Stomach (tissue), 8 donors: ENCODE measurements at regions not wholly inside any gene's neighbourhood (a gene's known extent, or its start where the extent isn't known, plus 50 kb on each side); places are given as distances from the start of the nearest gene placed in this dataset.

ENCODE experiments used
- DNase-seq, 2 donors: peaks; one replicate each; pipeline versions ENCODE4 v3.0.0 to v3.0.0-alpha.2; 2013 to 2019
- H3K27ac ChIP-seq, 5 donors: fragments of 200-600 bp in 4 of 5; sonication (generic) in 4 of 5; one replicate each; pipeline ENCODE4 v1.5.1; 2013 to 2019; ENCODE audit warnings: mild to moderate bottlenecking in 1 of 5, moderate library complexity in 1 of 5
- H3K27me3 ChIP-seq, 3 donors: fragments of 200-600 bp; sonication (generic); one replicate each; pipeline ENCODE4 v1.5.1; 2017 to 2019; ENCODE audit warnings: mixed run types in 1 of 3
- H3K36me3 ChIP-seq, 4 donors: fragments of 200-600 bp; sonication (generic); 1 replicate in 3 of 4; 2 replicates in 1 of 4; pipeline ENCODE4 v1.5.1; 2016 to 2019
- H3K4me1 ChIP-seq, 4 donors: fragments of 200-600 bp; sonication (generic); one replicate each; pipeline ENCODE4 v1.5.1; 2016 to 2019
- H3K4me3 ChIP-seq, 4 donors: fragments of 200-600 bp; sonication (generic) in 3 of 4; one replicate each; pipeline ENCODE4 v1.5.1; 2016 to 2019; ENCODE audit warnings: mild to moderate bottlenecking in 1 of 4
- H3K9me3 ChIP-seq, 4 donors: fragments of 200-600 bp; sonication (generic); one replicate each; pipeline ENCODE4 v1.5.1; 2016 to 2019
- EP300 ChIP-seq: sonication (generic); formaldehyde crosslinking; IDR thresholded peaks from one replicate; pipeline ENCODE4 v1.6.1; 2017; ENCODE audit warnings: antibody characterized with exemption
- POLR2A ChIP-seq, 4 donors: fragments of 450-650 bp; IDR thresholded peaks; one replicate each; pipeline ENCODE4 v1.6.1; 2016; ENCODE audit warnings: antibody characterized with exemption in 4 of 4, control low read depth in 2 of 4, mild to moderate bottlenecking in 1 of 4, moderate library complexity in 1 of 4
- POLR2AphosphoS5 ChIP-seq, 3 donors: sonication (generic); formaldehyde crosslinking; IDR thresholded peaks; one replicate each; pipeline ENCODE4 v1.6.1; 2016; ENCODE audit warnings: antibody characterized with exemption in 3 of 3
- WGBS, 5 donors: extraction: QIAGEN DNeasy Blood & Tissue Kit in 3 of 5; methylation state at CpG; one replicate each; pipeline versions ENCODE4 v1.1.5 to v1.1.7; 2013 to 2018; 5-methylcytosine and 5-hydroxymethylcytosine counted together
- intact Hi-C: fragments of 100-400 bp; cut with DNase I; formaldehyde crosslinking; loops from one replicate; pipeline ENCODE4 v1.15.1; 2023; ENCODE audit warnings: low total_unique reads
- TF ChIP-seq, protein P1 (sequence below), 7 experiments: fragments of 450-650 bp in 4 of 7; fragments of 200-600 bp in 3 of 7; sonication (generic) in 3 of 7; IDR thresholded peaks; one replicate each; pipeline ENCODE4 v1.5.1; 2016 to 2019; ENCODE audit warnings: antibody characterized with exemption in 7 of 7, control low read depth in 2 of 7, mild to moderate bottlenecking in 1 of 7
- donor health status: healthy with polysubstance abuse.
- donor health status: Bipolar disorder and iron deficiency.
- donor health status: healthy.

DNA sequence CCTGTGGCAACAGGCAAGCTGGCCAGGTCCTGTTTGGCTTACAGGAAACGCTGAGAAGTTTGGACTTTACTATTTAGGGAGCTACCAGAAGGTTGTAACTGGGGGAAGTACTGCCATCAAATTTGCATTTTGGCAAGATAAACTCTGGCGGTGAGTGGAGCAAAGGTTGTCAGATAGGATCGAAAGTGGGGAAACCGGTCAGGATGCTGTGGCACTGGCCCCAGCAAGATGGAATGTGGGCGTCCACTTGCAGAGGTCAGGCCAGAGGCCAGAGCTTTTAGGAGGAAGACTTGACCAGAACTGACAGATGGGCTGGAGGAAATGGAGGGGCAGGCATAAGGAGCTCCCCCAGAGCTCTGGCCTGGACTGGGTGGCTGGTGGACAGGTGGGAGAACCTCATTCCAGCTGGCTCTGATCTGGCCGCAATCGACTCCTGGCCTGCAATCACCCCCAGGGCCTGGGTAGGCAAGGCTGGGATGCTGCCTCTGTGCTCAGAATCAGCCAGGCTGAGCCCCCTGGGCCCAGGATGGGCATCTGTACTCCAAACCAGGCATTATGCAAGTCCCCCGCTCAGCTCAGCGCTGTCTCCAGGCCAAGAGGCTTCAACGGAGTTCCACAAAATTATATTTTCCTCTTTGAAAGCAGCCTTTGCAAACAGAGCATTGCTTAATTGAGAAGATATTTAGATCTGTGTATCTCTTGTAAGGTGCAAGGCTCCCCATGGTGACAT is 178.3 kb upstream of the NECTIN1 start:
- intact Hi-C loops: no loop called here

DNA sequence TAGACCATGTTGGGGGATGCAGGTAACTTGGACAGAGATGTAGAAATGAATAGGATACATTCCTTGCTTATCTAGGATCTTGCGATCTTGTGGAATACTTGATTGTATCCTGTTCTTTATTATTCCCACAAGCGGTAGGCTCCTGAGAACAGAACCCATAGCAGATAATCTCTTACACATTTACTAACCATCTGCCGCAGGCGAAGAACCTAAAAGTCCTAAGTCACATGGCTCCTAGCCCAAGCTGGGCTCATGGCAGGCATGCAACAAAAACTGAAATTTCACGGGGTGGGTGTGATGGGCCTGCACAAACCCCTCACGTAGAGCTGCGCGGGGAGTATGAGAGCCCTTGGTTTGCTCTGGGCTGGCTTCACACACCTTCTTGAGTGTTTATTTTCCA is 177.4 kb upstream of the NECTIN1 start:
- Histone ChIP-seq H3K27ac (peak overlapping the region; percentile 69 to 88 (median 81)), H3K36me3 (no peaks in the 10 kb centered on the region), H3K27me3 (peaks cover 0 to 4% (median 0%) of the 10 kb centered on the region in 3 donors), H3K4me3 (peak overlapping the region in 3 of 4 donors; percentile 13 to 35 (median 20)), H3K9me3 (no peaks in the 10 kb centered on the region), H3K4me1 (peaks cover 37 to 63% (median 55%) of the 10 kb centered on the region in 4 donors)
- TF ChIP-seq, protein P1, sequence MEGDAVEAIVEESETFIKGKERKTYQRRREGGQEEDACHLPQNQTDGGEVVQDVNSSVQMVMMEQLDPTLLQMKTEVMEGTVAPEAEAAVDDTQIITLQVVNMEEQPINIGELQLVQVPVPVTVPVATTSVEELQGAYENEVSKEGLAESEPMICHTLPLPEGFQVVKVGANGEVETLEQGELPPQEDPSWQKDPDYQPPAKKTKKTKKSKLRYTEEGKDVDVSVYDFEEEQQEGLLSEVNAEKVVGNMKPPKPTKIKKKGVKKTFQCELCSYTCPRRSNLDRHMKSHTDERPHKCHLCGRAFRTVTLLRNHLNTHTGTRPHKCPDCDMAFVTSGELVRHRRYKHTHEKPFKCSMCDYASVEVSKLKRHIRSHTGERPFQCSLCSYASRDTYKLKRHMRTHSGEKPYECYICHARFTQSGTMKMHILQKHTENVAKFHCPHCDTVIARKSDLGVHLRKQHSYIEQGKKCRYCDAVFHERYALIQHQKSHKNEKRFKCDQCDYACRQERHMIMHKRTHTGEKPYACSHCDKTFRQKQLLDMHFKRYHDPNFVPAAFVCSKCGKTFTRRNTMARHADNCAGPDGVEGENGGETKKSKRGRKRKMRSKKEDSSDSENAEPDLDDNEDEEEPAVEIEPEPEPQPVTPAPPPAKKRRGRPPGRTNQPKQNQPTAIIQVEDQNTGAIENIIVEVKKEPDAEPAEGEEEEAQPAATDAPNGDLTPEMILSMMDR (IDR thresholded peaks at IDR 0.05): no peak
- TF ChIP-seq POLR2AphosphoS5 (IDR thresholded peaks at IDR 0.05): no peak
- intact Hi-C loops: no loop called here
- 40 to 77% (median 55%) methylated on average over 8 of the region's 8 CpGs for WGBS, 5 donors
- no peak for DNase-seq

More for the DNA sequence above, 178.3 kb upstream of the NECTIN1 start:
- peaks cover 0 to 4% (median 0%) of the 10 kb centered on the region in 3 donors for H3K27me3 ChIP-seq
- H3K36me3 ChIP-seq: no peaks in the 10 kb centered on the region
- H3K4me3 ChIP-seq: peak overlapping the region in 2 of 4 donors; percentile 1 to 35
- peak; percentile 90 for DNase-seq
- peak in 2 of 3 donors; percentile 69 to 88 for TF ChIP-seq POLR2AphosphoS5 (IDR thresholded peaks at IDR 0.05)
- TF ChIP-seq EP300: no peak
- peak overlapping the region; percentile 81 to 88 (median 84) for H3K27ac ChIP-seq
- peaks cover 37 to 63% (median 56%) of the 10 kb centered on the region in 4 donors for H3K4me1 ChIP-seq
- WGBS, 5 donors: 31 to 51% (median 38%) methylated on average over 10 of the region's 10 CpGs
- H3K9me3 ChIP-seq: no peaks in the 10 kb centered on the region

DNA sequence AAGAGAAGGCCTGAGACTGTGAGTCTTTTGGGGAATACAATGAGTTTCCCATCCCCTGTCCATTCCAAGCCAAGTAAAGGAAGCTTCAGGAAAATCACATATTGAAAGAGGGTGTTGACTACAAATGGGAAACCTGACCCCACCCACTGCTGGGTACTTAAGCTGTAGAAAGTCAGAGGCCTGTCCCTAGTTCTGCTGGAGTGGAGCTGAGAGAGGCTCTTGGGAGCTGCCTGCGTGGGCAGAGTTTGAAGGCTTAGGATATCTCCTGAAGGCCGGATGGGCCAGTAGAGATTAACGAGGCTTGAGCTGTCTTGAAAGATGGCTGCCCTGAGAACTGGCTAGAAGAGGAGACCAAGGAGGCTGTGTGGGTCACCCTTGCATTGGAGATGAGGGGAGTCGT is 176.2 kb upstream of the NECTIN1 start:
- intact Hi-C loops: no loop called here
- WGBS, 5 donors: 54 to 77% (median 74%) methylated on average over 4 of the region's 4 CpGs
- H3K27ac ChIP-seq: peak overlapping the region; percentile 62 to 88 (median 81)

DNA sequence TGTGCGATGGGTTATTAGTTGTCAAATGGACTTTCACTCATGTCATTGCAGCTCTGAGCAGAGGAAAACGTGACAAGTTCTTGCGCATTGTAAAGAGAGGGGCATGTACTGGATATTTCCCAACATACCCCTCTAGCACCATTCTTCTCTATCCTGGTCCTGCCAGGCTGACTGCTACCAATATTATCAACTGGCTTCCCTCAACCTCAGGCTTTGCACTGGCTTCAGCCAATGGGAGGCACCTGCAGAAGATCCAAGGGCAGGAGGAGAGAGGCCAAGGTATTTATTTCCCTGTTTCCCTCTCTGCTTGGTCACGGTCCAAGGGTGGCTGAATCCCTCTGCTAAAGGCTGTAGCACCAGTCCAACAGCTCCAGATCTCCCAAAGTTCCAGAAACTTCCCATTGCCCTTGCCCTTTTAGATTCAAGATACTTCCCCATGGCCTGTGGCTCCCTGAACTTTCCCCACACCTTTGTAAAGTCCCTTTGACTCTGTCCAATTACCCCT is 175.6 kb upstream of the NECTIN1 start:
- 76 to 84% (median 77%) methylated on average over 4 of the region's 4 CpGs for WGBS, 5 donors
- H3K4me1 ChIP-seq: peaks cover 24 to 48% (median 39%) of the 10 kb centered on the region in 4 donors
- peak overlapping the region; percentile 62 to 88 (median 81) for H3K27ac ChIP-seq
- no peaks in the 10 kb centered on the region for H3K36me3 ChIP-seq
- DNase-seq: peak in 1 of 2 donors; percentile 85
- no peaks in the 10 kb centered on the region for H3K9me3 ChIP-seq
- TF ChIP-seq, protein P1 (IDR thresholded peaks at IDR 0.05): no peak
- peak in 2 of 3 donors; percentile 32 to 64 for TF ChIP-seq POLR2AphosphoS5 (IDR thresholded peaks at IDR 0.05)
- no peak for TF ChIP-seq EP300
- intact Hi-C loops: no loop called here
- no peaks in the 10 kb centered on the region for H3K27me3 ChIP-seq
- no peak overlapping the region for H3K4me3 ChIP-seq

More for the DNA sequence above, 176.2 kb upstream of the NECTIN1 start:
- DNase-seq: peak in 1 of 2 donors; percentile 57
- peak overlapping the region in 3 of 4 donors; percentile 13 to 35 (median 20) for H3K4me3 ChIP-seq
- peaks cover 0 to 4% (median 0%) of the 10 kb centered on the region in 3 donors for H3K27me3 ChIP-seq
- no peaks in the 10 kb centered on the region for H3K9me3 ChIP-seq
- H3K36me3 ChIP-seq: no peaks in the 10 kb centered on the region
- TF ChIP-seq, protein P1 (IDR thresholded peaks at IDR 0.05): no peak
- peak in 2 of 3 donors; percentile 29 to 63 for TF ChIP-seq POLR2AphosphoS5 (IDR thresholded peaks at IDR 0.05)
- H3K4me1 ChIP-seq: peaks cover 26 to 54% (median 45%) of the 10 kb centered on the region in 4 donors

DNA sequence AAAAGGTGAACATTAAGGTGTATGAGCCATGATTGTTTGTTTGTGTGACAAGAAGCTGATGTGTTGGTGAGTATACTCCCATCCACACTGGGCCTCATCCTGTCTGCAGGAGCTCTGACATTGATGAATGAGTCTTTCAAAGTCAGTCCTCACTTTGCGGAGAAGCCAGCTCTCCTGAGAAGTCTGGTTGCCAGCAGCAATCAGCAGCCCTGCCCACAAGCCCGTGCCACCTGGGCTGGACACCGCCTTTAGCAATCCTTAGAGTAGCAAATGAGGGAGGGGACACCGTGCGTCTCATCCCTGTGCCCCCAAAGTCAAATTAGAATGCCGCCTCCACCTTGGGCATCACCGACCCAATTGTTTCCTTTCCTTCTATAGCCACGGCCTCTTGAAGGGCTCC is 174.8 kb upstream of the NECTIN1 start:
- Histone ChIP-seq H3K4me3 (no peak overlapping the region), H3K27ac (peak overlapping the region in 2 of 5 donors; percentile 81 to 88), H3K4me1 (peaks cover 24 to 45% (median 32%) of the 10 kb centered on the region in 4 donors), H3K36me3 (no peaks in the 10 kb centered on the region), H3K9me3 (no peaks in the 10 kb centered on the region), H3K27me3 (no peaks in the 10 kb centered on the region)
- 57 to 86% (median 59%) methylated on average over 8 of the region's 8 CpGs for WGBS, 5 donors
- no peak for DNase-seq
- intact Hi-C loops: no loop called here
- TF ChIP-seq, protein P1 (IDR thresholded peaks at IDR 0.05): no peak
- no peak for TF ChIP-seq POLR2AphosphoS5 (IDR thresholded peaks at IDR 0.05)
- TF ChIP-seq POLR2A (IDR thresholded peaks at IDR 0.05): no peak
- no peak for TF ChIP-seq EP300
